ENCODE measurements at regions not wholly inside any gene's neighbourhood (a gene's known extent, or its start where the extent isn't known, plus 50 kb on each side); places are given as distances from the start of the nearest gene placed in this dataset.

DNA sequence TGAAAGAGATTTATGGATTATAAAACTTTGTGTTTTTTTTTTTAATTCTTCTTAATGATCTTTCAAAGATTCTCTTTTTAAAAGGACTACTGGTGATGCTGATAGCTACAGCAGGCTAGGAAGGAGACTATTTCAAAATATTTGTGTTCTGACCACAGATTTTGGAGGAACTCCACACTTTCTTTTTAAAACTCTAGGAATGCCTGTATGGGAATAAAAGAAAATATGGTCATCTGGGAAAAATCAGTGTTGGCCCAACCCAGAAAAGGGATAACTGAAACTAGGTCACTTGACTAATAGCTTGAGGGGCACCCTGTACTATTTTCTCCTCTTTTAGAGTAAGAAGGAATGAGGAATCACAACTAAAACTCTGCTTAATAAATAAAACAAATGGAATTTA, 97.6 kb upstream of the ADAMTS19 start:
- TF ChIP-seq NBN (conservative IDR thresholded peaks at IDR 0.05) (no peak), CTCF (CRISPR knock-in tag; IDR thresholded peaks at IDR 0.05) (no peak), ZFYVE20 (CRISPR knock-in tag; IDR thresholded peaks at IDR 0.05; ENCODE audit: borderline replicate concordance, low read depth) (no peak), ZNF34 (CRISPR knock-in tag; IDR thresholded peaks at IDR 0.05; ENCODE audit: borderline replicate concordance) (no peak), ATF2 (CRISPR knock-in tag; IDR thresholded peaks at IDR 0.05) (no peak), FOXA3 (CRISPR knock-in tag; IDR thresholded peaks at IDR 0.05) (no peak), SMARCE1 (IDR thresholded peaks at IDR 0.05; ENCODE audit: borderline replicate concordance) (no peak), MLLT10 (CRISPR knock-in tag; IDR thresholded peaks at IDR 0.05) (no peak)
- TF ChIP-seq, protein P1, sequence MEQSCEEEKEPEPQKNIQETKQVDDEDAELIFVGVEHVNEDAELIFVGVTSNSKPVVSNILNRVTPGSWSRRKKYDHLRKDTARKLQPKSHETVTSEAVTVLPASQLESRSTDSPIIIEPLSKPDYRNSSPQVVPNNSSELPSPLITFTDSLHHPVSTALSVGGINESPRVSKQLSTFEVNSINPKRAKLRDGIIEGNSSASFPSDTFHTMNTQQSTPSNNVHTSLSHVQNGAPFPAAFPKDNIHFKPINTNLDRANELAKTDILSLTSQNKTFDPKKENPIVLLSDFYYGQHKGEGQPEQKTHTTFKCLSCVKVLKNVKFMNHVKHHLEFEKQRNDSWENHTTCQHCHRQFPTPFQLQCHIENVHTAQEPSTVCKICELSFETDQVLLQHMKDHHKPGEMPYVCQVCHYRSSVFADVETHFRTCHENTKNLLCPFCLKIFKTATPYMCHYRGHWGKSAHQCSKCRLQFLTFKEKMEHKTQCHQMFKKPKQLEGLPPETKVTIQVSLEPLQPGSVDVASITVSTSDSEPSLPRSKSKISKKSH (CRISPR knock-in tag; IDR thresholded peaks at IDR 0.05; ENCODE audit: borderline replicate concordance), result no peak

All from HepG2 (cell line).